ENCODE measurements at regions not wholly inside any gene's neighbourhood (a gene's known extent, or its start where the extent isn't known, plus 50 kb on each side); places are given as distances from the start of the nearest gene placed in this dataset.

- TF ChIP-seq CTCF (IDR thresholded peaks at IDR 0.05), result no peak
- TF ChIP-seq POLR2A (IDR thresholded peaks at IDR 0.05), result no peak
Measured at GRCh38 chr11:122348659-122349409, 232.8 kb upstream of the BLID start.

All from body of pancreas (tissue), 4 donors.